Duodenal mucosa (tissue), 2 donors: ENCODE measurements at regions not wholly inside any gene's neighbourhood (a gene's known extent, or its start where the extent isn't known, plus 50 kb on each side); places are given as distances from the start of the nearest gene placed in this dataset.
"Not testable (repeated sequence)": the region's sequence is repeated elsewhere in the genome, so short reads cannot be mapped to it uniquely, and the experiment has no call there.

ENCODE experiments used
- H3K27ac ChIP-seq: one replicate; pipeline ENCODE4 v1.7.0; 2013; ENCODE audit warnings: low read depth, low read length
- H3K27me3 ChIP-seq, 2 donors: one replicate each; pipeline ENCODE4 v1.7.0; 2013; ENCODE audit warnings: low read length in 2 of 2, control low read depth in 1 of 2; ENCODE audit not compliant: insufficient read depth in 2 of 2, control insufficient read depth in 1 of 2
- H3K36me3 ChIP-seq, 2 donors: one replicate each; pipeline ENCODE4 v1.7.0; 2013; ENCODE audit warnings: low read length in 2 of 2, control low read depth in 1 of 2; ENCODE audit not compliant: insufficient read depth in 2 of 2, control insufficient read depth in 1 of 2
- H3K4me1 ChIP-seq, 2 donors: one replicate each; pipeline ENCODE4 v1.7.0; 2013; ENCODE audit warnings: low read length in 2 of 2, control low read depth in 1 of 2; ENCODE audit not compliant: insufficient read depth in 2 of 2, control insufficient read depth in 1 of 2
- H3K4me3 ChIP-seq, 2 donors: one replicate each; pipeline ENCODE4 v1.7.0; 2013; ENCODE audit warnings: low read length in 2 of 2, low read depth in 1 of 2
- H3K9ac ChIP-seq, 2 donors: one replicate each; pipeline ENCODE4 v1.7.0; 2013; ENCODE audit warnings: low read length in 2 of 2, low read depth in 1 of 2
- H3K9me3 ChIP-seq, 2 donors: one replicate each; pipeline ENCODE4 v1.7.0; 2013; ENCODE audit warnings: low read length in 2 of 2, control low read depth in 1 of 2; ENCODE audit not compliant: control insufficient read depth in 1 of 2

- not testable (repeated sequence) for H3K9ac ChIP-seq, H3K36me3 ChIP-seq, H3K27ac ChIP-seq, H3K4me1 ChIP-seq, H3K4me3 ChIP-seq, H3K9me3 ChIP-seq, H3K27me3 ChIP-seq
These were observed 173.9 kb downstream of the TJP1 start for GRCh38 chr15:29648415-29648814.

- Histone ChIP-seq H3K4me1 (no peaks in the 10 kb centered on the region), H3K27me3 (no peaks in the 10 kb centered on the region), H3K4me3 (no peak overlapping the region), H3K36me3 (no peaks in the 10 kb centered on the region), H3K9ac (no peak overlapping the region), H3K9me3 (no peaks in the 10 kb centered on the region), H3K27ac (no peak overlapping the region)
These were observed 176.4 kb downstream of the TJP1 start for GRCh38 chr15:29645841-29646240.

DNA sequence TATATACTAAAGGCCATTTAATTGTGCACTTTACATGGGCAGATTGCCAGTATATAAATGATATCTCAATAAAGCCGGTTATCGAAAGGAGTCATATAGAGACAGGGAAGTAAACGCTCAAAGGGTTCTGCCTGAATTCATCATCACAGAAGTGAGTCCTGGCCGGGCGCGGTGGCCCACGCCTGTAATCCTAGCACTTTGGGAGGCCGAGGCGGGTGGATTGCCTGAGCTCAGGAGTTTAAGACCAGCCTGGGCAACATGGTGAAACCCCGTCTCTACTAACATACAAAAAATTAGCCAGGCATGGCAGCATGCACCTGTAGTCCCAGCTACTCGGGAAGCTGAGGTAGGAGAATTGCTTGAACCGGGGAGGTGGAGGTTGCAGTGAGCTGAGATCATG is 177.9 kb downstream of the TJP1 start:
- not testable (repeated sequence) for H3K27ac ChIP-seq, H3K9me3 ChIP-seq, H3K4me1 ChIP-seq, H3K4me3 ChIP-seq, H3K9ac ChIP-seq, H3K27me3 ChIP-seq, H3K36me3 ChIP-seq

- no peaks in the 10 kb centered on the region for H3K9me3 ChIP-seq
- no peak overlapping the region for H3K27ac ChIP-seq
- H3K9ac ChIP-seq: no peak overlapping the region
- no peaks in the 10 kb centered on the region for H3K27me3 ChIP-seq
- H3K36me3 ChIP-seq: no peaks in the 10 kb centered on the region
- H3K4me3 ChIP-seq: no peak overlapping the region
- H3K4me1 ChIP-seq: no peaks in the 10 kb centered on the region
These were observed 183.5 kb downstream of the TJP1 start for GRCh38 chr15:29638781-29639180.

GRCh38 chr15:29638011-29638410 is 184.3 kb downstream of the TJP1 start:
- H3K4me3 ChIP-seq: no peak overlapping the region
- no peaks in the 10 kb centered on the region for H3K4me1 ChIP-seq
- no peaks in the 10 kb centered on the region for H3K9me3 ChIP-seq
- H3K27me3 ChIP-seq: no peaks in the 10 kb centered on the region
- H3K36me3 ChIP-seq: no peaks in the 10 kb centered on the region
- no peak overlapping the region for H3K27ac ChIP-seq
- no peak overlapping the region for H3K9ac ChIP-seq

- no peaks in the 10 kb centered on the region for H3K4me1 ChIP-seq
- no peaks in the 10 kb centered on the region for H3K36me3 ChIP-seq
- H3K27me3 ChIP-seq: no peaks in the 10 kb centered on the region
- no peak overlapping the region for H3K27ac ChIP-seq
- H3K9ac ChIP-seq: no peak overlapping the region
- H3K9me3 ChIP-seq: no peaks in the 10 kb centered on the region
- H3K4me3 ChIP-seq: no peak overlapping the region
These were observed 184.7 kb downstream of the TJP1 start for GRCh38 chr15:29637555-29637954.

- no peaks in the 10 kb centered on the region for H3K9me3 ChIP-seq
- no peak overlapping the region for H3K27ac ChIP-seq
- H3K4me3 ChIP-seq: no peak overlapping the region
- no peaks in the 10 kb centered on the region for H3K36me3 ChIP-seq
- peaks cover 0 to under 1% of the 10 kb centered on the region in 2 donors for H3K4me1 ChIP-seq
- H3K9ac ChIP-seq: no peak overlapping the region
- no peaks in the 10 kb centered on the region for H3K27me3 ChIP-seq
These were observed 185.3 kb downstream of the TJP1 start for GRCh38 chr15:29636921-29637320.

DNA sequence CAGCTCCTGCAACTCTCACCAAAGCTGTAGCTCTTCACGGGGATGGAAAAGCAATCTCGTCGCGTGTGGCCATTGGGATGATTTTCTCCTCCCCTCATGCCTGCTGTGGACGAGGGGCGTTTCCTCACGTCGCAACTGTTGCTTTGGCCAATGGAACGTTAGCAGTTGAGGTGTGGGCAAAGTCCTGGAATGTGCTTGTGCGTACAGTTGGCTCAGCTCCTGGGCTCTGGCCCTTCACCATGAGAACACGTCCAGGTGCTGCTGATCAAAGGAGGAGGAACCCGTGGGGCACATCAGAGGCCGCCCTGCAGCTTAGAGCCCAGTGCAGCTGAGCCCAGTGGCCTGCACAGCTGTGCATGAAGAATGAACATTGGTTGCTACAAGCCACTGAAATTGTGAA is 186.1 kb downstream of the TJP1 start:
- H3K36me3 ChIP-seq: no peaks in the 10 kb centered on the region
- no peak overlapping the region for H3K9ac ChIP-seq
- H3K4me1 ChIP-seq: peaks cover 0 to 6% of the 10 kb centered on the region in 2 donors
- H3K27ac ChIP-seq: no peak overlapping the region
- no peaks in the 10 kb centered on the region for H3K27me3 ChIP-seq
- H3K4me3 ChIP-seq: peak overlapping the region in 1 of 2 donors; percentile 47
- H3K9me3 ChIP-seq: no peaks in the 10 kb centered on the region

GRCh38 chr15:29635513-29636098 is 186.7 kb downstream of the TJP1 start:
- Histone ChIP-seq H3K27me3 (no peaks in the 10 kb centered on the region), H3K9me3 (no peaks in the 10 kb centered on the region), H3K36me3 (no peaks in the 10 kb centered on the region), H3K4me1 (peaks cover 0 to 6% of the 10 kb centered on the region in 2 donors), H3K9ac (no peak overlapping the region), H3K4me3 (peak overlapping the region in 1 of 2 donors; percentile 47), H3K27ac (no peak overlapping the region)

- H3K4me3 ChIP-seq: no peak overlapping the region
- H3K27me3 ChIP-seq: no peaks in the 10 kb centered on the region
- peaks cover 0 to 6% of the 10 kb centered on the region in 2 donors for H3K4me1 ChIP-seq
- no peak overlapping the region for H3K27ac ChIP-seq
- H3K9me3 ChIP-seq: no peaks in the 10 kb centered on the region
- H3K36me3 ChIP-seq: no peaks in the 10 kb centered on the region
- no peak overlapping the region for H3K9ac ChIP-seq
These were observed 188.3 kb downstream of the TJP1 start for GRCh38 chr15:29633971-29634370.
